IPS-18a (cell line): ENCODE measurements at regions not wholly inside any gene's neighbourhood (a gene's known extent, or its start where the extent isn't known, plus 50 kb on each side); places are given as distances from the start of the nearest gene placed in this dataset.

Experiments
- H3K27ac ChIP-seq: one replicate; pipeline ENCODE4 v1.5.1; 2013; ENCODE audit warnings: low read length
- H3K27me3 ChIP-seq: one replicate; pipeline ENCODE4 v1.6.1; 2013; ENCODE audit warnings: mild to moderate bottlenecking, low read length; ENCODE audit not compliant: control insufficient read depth, insufficient read depth
- H3K36me3 ChIP-seq: one replicate; pipeline ENCODE4 v1.6.1; 2013; ENCODE audit warnings: low read depth, low read length; ENCODE audit not compliant: control insufficient read depth
- H3K4me1 ChIP-seq: one replicate; pipeline ENCODE4 v1.6.1; 2013; ENCODE audit warnings: low read depth, low read length; ENCODE audit not compliant: control insufficient read depth
- H3K4me3 ChIP-seq: one replicate; pipeline ENCODE4 v1.5.1; 2013; ENCODE audit warnings: low read length
- H3K9ac ChIP-seq: one replicate; pipeline ENCODE4 v1.6.1; 2013; ENCODE audit warnings: mild to moderate bottlenecking, low read length, moderate library complexity
- H3K9me3 ChIP-seq: one replicate; pipeline ENCODE4 v1.6.1; 2013; ENCODE audit warnings: low read depth, low read length; ENCODE audit not compliant: control insufficient read depth

DNA sequence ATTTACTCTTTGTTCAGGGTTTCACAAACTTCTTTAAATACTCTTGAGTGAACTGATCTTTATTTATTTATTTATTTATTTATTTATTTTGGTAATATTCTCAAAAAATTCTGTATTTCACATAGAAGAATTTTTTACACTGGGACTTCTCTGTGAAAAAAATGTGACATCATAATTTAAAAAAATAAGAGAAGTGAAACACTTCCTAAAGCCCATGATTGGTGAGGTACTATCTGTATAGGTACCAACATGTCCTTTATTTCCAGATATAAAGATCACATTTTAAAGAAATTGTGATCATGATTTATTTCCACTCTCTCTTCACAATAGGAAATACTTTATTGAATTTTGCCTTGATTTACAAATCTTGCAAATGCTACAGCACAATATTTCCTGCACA, 497.1 kb downstream of the FAT4 start:
- H3K36me3 ChIP-seq = no peaks in the 10 kb centered on the region
- H3K9me3 ChIP-seq = no peaks in the 10 kb centered on the region
- H3K27me3 ChIP-seq = no peaks in the 10 kb centered on the region
- no peaks in the 10 kb centered on the region for H3K4me1 ChIP-seq
- H3K27ac ChIP-seq = no peak overlapping the region
- H3K9ac ChIP-seq = no peak overlapping the region
- no peak overlapping the region for H3K4me3 ChIP-seq

DNA sequence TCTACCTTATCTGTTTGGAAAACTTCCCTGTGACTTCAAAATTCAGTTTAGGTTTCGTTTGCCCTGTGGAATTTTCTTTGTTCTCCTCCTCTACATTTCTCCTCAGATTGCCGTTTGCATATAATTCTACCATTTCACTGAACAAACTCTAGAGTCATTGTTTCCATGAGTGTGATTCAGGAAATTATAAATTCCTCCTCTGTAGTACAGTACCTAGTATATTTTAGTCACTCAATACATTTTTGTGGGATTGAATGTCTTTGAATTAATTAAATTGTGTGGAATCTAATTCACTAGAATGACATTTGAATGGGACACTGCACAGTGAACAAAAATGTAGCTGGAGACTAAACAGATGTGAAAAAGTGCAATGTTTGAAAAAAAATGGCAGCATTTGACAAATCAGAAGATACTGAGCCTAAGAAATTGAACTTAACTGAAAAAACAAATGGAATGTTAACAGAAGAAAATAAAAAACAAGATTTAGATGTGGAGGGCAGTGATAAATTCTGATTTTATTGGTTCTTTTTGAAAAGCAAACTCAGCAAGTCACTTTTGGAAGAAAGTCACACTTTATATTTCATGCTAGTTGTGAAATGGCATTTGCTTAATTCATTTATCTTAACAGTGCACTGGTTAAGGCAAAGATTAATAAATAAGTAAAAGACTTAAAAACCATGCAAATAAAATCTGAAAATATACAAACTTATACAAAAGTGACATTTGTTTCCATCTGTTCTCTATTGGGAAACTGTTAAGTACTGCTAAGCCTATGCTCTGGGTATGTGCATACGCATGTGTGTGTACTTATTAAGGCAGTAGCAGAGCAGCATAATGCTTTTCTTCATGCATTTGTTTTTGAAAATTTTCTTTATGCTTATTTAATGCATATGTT, 512.3 kb downstream of the FAT4 start:
- Histone ChIP-seq H3K27ac (no peak overlapping the region), H3K9ac (no peak overlapping the region), H3K4me3 (no peak overlapping the region), H3K9me3 (no peaks in the 10 kb centered on the region), H3K36me3 (no peaks in the 10 kb centered on the region), H3K27me3 (no peaks in the 10 kb centered on the region), H3K4me1 (no peaks in the 10 kb centered on the region)

DNA sequence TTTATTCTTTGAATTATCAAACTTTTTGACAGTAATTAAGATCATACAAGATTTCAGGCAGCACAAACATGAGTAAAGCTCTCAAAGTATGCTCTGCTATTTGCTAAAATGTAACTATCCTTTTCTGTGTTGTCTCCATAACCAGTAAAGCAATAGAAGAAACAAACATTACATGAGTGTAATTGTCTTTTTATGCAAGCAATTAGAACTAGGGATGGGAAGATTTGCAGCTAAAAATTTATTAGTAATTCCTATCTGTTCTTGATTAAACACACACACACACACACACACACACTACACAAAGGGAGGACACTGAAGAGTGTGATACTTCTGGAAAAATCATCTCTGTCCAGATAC, 512.9 kb downstream of the FAT4 start:
- H3K9me3 ChIP-seq = no peaks in the 10 kb centered on the region
- H3K27me3 ChIP-seq = no peaks in the 10 kb centered on the region
- no peaks in the 10 kb centered on the region for H3K36me3 ChIP-seq
- no peak overlapping the region for H3K9ac ChIP-seq
- H3K27ac ChIP-seq = no peak overlapping the region
- H3K4me3 ChIP-seq = no peak overlapping the region
- H3K4me1 ChIP-seq = no peaks in the 10 kb centered on the region

DNA sequence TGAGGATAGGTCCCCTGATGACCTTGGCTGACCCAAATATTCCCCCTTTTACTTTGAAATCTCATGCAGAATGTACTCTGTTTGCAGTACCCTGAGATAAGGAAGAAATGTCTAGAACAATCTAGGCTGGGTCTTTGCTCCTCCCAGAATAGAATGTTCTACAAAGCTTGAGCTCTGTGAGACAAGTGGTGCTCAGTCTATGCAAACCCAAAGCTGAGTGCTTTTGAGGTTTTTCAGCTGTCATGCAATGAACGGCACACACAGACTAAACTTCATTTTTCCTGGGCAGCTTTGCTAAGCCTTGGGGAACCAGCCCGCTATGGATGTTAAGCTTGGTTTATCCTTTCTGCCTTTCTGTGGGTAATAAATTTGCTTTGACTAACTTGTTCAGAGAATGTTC, 513.6 kb downstream of the FAT4 start:
- no peaks in the 10 kb centered on the region for H3K4me1 ChIP-seq
- no peak overlapping the region for H3K9ac ChIP-seq
- H3K27me3 ChIP-seq = no peaks in the 10 kb centered on the region
- H3K27ac ChIP-seq = no peak overlapping the region
- no peaks in the 10 kb centered on the region for H3K9me3 ChIP-seq
- H3K36me3 ChIP-seq = no peaks in the 10 kb centered on the region
- no peak overlapping the region for H3K4me3 ChIP-seq

DNA sequence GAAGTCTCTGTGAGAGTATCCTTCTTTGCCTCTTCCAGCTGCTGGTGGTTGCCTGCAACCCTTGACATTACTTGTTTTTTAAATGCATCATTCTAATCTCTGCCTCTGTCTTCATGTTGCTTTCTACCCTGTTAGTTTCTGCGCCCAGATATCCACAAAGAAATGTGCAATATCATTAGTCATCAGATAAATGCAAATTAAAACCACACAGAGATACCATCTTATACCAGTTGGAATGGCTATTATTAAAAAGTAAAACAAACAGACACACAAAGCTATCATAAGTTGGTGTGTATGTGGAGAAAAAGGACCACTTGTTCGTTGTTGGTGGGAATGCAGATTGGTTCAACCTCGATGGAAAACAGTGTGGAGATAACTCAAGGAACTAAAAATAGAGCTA, 517.4 kb downstream of the FAT4 start:
- Histone ChIP-seq H3K9me3 (no peaks in the 10 kb centered on the region), H3K36me3 (no peaks in the 10 kb centered on the region), H3K4me1 (no peaks in the 10 kb centered on the region), H3K27ac (no peak overlapping the region), H3K4me3 (no peak overlapping the region), H3K9ac (no peak overlapping the region), H3K27me3 (no peaks in the 10 kb centered on the region)

DNA sequence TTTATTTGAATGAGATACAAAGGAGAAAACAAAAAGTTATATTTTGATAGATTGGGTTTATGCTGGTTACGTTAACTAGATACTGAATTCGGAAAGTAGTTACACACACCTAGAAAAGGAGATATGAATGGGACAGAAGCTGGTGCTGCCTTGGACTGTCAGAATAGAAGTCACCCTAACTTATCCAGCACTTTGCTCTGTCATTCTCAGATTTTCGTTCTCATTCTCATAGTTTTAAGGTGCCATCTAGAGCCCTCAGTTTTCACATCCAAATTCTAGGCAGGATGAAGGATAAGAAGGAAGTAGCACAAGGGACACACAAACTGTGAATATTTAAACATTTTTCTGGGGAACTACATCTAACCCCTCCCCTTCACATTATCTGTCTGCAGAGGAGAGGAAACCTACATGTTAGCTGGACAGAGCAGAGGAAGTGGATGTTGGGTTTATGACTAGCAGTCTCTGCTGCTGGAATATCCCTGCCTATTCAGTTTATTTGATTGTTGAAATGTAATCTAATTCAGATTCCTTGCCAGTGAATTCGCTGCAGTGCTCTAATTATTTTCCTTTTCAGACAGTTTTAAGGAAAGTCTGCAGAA, 521.9 kb downstream of the FAT4 start:
- Histone ChIP-seq H3K4me1 (no peaks in the 10 kb centered on the region), H3K27ac (no peak overlapping the region), H3K27me3 (no peaks in the 10 kb centered on the region), H3K36me3 (no peaks in the 10 kb centered on the region), H3K9ac (no peak overlapping the region), H3K9me3 (no peaks in the 10 kb centered on the region), H3K4me3 (no peak overlapping the region)

DNA sequence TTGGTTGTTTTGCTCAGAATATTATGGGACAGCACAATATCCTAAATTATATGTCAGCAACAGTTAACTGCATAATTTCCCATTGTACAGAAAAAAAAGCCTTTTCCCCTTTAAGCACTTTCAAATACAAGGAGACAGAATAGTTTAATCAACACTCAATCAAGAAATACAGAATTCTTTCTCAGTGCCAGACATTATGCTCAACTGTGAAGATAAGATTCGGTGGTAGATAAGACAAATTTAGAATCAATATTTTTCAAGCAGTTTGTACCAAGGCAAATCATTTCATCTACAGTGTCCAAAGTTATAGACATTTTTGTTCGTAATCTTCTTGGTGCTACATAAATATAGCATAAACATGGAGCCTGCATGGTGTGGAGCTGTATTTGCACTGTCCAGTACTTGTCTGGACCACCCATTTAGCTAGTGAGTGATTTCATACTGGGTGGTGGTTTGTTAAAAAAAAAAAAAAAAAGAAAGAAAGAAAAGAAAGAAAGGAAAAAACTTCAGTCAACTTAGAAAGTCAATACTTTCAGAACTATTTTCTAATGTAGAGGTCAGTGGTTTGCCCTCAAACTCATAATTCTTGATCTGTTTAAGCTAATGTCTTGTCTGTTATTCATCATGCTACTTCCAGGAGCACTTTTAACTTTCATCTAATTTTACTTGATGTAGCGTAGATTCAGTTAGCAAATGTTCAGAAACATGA, 522.9 kb downstream of the FAT4 start:
- H3K9ac ChIP-seq = no peak overlapping the region
- no peak overlapping the region for H3K27ac ChIP-seq
- no peaks in the 10 kb centered on the region for H3K27me3 ChIP-seq
- no peaks in the 10 kb centered on the region for H3K36me3 ChIP-seq
- no peak overlapping the region for H3K4me3 ChIP-seq
- no peaks in the 10 kb centered on the region for H3K9me3 ChIP-seq
- no peaks in the 10 kb centered on the region for H3K4me1 ChIP-seq

DNA sequence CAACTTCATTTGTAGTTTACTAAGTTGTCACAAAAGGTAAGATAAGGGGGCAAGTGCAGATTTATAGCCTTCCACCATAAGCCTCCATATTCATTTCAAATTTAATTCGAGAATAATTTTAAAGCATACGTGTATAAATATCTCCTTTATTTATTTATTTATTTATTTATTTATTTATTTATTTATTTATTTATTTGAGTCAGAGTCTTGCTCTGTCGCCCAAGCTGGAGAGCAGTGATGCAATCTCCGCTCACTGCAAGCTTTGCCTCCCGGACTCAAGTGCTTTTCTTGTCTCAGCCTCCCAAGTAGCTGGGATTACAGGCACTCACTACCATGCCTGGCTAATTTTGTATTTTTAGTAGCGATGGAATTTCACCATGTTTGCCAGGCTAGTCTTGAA, 523.4 kb downstream of the FAT4 start:
- Histone ChIP-seq H3K4me1 (no peaks in the 10 kb centered on the region), H3K9me3 (no peaks in the 10 kb centered on the region), H3K27me3 (no peaks in the 10 kb centered on the region), H3K9ac (no peak overlapping the region), H3K4me3 (no peak overlapping the region), H3K27ac (no peak overlapping the region), H3K36me3 (no peaks in the 10 kb centered on the region)

DNA sequence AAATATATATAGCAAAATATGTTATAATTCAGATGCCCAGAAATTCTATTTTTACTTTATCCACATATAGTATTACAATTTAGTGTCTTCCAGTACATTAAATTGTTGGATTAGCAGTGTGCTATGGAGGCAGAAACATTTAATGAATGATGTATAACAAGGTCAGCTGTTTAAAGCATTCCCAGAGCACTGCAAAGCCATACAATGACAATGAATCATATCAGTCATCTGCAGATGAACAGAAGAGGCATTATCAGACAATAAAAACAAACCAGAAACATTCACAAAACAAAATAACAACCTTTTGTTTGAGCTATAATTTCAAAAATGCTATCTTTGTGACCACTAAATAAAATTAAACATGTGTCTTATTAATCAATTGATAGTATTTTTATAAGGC, 524.2 kb downstream of the FAT4 start:
- Histone ChIP-seq H3K4me3 (no peak overlapping the region), H3K9me3 (no peaks in the 10 kb centered on the region), H3K4me1 (no peaks in the 10 kb centered on the region), H3K9ac (no peak overlapping the region), H3K27me3 (no peaks in the 10 kb centered on the region), H3K36me3 (no peaks in the 10 kb centered on the region), H3K27ac (no peak overlapping the region)

DNA sequence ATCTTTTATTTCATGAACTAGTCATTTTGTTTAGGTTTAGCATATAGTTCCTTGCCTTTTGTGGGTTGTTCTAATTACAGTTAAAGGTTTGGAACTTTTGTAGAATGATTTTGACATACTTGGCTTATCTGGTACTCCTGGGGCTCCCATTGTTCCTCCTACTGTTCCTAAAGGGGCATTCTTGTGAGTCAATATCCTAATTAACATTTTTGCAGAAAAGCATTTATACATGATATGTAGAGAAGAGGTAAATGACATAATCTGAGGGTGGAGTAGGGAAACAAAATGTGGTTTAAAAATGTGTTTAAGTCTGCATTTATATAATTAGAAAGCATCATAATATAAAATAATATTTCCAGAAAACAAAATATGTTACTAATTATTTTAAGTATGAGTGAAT, 529.2 kb downstream of the FAT4 start:
- no peaks in the 10 kb centered on the region for H3K9me3 ChIP-seq
- no peaks in the 10 kb centered on the region for H3K36me3 ChIP-seq
- H3K27ac ChIP-seq = no peak overlapping the region
- no peaks in the 10 kb centered on the region for H3K27me3 ChIP-seq
- H3K4me1 ChIP-seq = no peaks in the 10 kb centered on the region
- H3K9ac ChIP-seq = no peak overlapping the region
- H3K4me3 ChIP-seq = no peak overlapping the region

DNA sequence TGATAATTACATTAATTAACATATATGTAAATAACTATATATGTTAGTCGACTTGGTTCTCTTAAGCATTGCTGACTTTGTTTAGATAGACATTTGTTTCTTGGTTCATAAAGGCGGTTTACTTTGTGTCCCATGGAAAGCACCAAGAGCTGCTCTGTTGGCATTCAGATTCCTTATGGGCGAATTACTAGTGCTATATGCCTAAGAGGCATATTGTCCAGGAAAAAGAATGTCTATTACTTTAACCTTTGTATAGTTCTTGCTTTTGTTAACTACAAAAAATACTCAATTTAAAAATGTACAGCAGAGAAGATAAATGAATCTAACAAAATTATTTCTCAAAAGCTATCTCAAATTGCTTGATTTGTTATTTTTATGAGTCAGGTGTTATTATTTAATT, 532.8 kb downstream of the FAT4 start:
- Histone ChIP-seq H3K4me1 (no peaks in the 10 kb centered on the region), H3K4me3 (no peak overlapping the region), H3K9ac (no peak overlapping the region), H3K27me3 (no peaks in the 10 kb centered on the region), H3K36me3 (no peaks in the 10 kb centered on the region), H3K27ac (no peak overlapping the region), H3K9me3 (no peaks in the 10 kb centered on the region)
